ENCODE measurements at regions not wholly inside any gene's neighbourhood (a gene's known extent, or its start where the extent isn't known, plus 50 kb on each side); places are given as distances from the start of the nearest gene placed in this dataset.
"Not testable (repeated sequence)": the region's sequence is repeated elsewhere in the genome, so short reads cannot be mapped to it uniquely, and the experiment has no call there.

DNA sequence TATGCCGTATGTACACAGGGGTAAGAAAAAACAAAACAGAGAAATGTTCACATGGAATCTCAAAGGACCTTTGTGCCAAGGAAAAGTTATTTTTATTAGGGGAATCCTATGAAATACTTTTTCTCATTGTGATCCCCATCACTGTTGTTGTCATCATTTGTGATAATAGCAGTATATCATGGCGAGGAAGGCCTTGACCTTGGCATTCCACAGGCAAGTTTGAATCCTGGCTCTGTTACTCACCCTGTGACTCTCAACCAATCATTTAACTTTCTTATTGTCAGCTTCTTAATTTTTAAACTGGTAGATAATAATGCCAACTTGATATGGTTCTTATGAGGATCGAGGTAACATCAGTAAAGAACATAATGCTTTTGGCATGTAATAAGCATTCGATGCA, 142.2 kb upstream of the DDHD1 start:
- H3K4me1 Mint-ChIP-seq: no peaks in the 10 kb centered on the region
- no peak overlapping the region for H3K4me3 Mint-ChIP-seq
- H3K27ac Mint-ChIP-seq: no peak overlapping the region
- no peaks in the 10 kb centered on the region for H3K27me3 Mint-ChIP-seq
- DNase-seq: no peak
- intact Hi-C loops (cut with micrococcal nuclease): loop anchor here (5.0 kb wide), 1 partner anchor 1052 kb away; no protein-coding TSS in a partner anchor
- H3K36me3 Mint-ChIP-seq (ENCODE audit: low read depth): no peaks in the 10 kb centered on the region
- H3K9me3 Mint-ChIP-seq: no peaks in the 10 kb centered on the region

DNA sequence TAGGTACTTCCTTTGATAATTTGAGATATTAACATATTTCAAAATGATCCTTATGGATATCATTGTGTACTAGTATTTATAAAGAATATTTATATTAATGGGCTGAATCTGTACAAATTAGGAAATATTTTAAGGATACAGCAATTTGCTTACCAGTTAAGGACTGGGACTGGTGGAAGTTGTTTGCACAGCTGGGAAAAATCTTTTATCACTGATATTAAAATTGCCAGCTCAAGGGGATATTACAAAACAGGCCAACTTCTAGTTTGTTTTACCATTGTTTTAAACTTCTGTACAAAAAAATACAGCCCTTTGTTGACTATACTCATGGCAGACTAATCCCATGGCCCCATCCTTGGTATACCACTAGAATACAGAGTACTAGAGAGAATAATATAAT, 133.2 kb upstream of the DDHD1 start:
- intact Hi-C loops (cut with micrococcal nuclease): no loop called here
- H3K4me1 Mint-ChIP-seq: no peaks in the 10 kb centered on the region

DNA sequence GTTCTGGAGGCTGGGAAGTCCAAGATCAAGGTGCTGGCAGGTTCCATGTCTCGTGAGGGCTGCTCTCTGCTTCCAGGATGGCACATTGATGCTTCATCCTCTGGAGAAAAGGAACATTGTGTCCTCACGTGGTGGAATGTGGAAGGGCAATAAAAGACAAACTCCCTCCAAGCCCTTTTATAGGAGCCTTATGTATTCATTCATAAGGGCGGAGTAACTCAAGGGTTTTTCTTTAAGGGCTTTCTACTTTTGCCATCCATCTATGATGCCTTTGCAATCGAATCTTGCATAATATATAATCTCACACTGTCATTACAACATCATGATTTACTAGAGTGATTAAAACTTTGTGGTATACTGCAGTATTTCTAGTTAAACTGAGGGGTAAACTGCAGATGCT, 132.7 kb upstream of the DDHD1 start:
- DNase-seq: no peak
- Mint-ChIP-seq H3K27ac (no peak overlapping the region), H3K4me1 (no peaks in the 10 kb centered on the region), H3K9me3 (peaks cover 5% of the 10 kb centered on the region), H3K36me3 (ENCODE audit: low read depth) (no peaks in the 10 kb centered on the region), H3K4me3 (no peak overlapping the region), H3K27me3 (peaks cover 5% of the 10 kb centered on the region)
- intact Hi-C loops (cut with micrococcal nuclease): no loop called here

More for the DNA sequence above, 133.2 kb upstream of the DDHD1 start:
- Mint-ChIP-seq H3K36me3 (ENCODE audit: low read depth) (no peaks in the 10 kb centered on the region), H3K4me3 (no peak overlapping the region), H3K9me3 (peaks cover 4% of the 10 kb centered on the region), H3K27ac (no peak overlapping the region), H3K27me3 (peaks cover 5% of the 10 kb centered on the region)
- DNase-seq: no peak

DNA sequence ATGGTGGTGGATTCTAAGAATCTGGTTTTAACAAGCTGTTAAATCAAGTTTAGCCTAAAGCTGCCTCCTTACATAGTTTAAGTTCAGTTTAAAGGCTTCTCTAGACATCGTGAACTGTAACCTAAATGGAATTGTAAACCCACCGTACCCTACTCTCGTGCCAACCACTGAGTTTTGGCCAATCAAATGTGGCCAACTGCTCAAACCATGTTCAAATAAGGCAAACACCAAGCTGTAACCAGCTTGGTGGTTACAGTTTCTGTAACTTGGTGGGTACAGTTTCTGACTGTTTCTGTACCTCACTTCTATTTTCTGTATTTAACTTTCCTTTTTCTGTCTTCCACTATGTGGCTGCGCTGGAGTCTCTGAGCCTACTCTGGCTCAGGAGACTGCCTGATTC, 131.9 kb upstream of the DDHD1 start:
- Mint-ChIP-seq H3K9me3 (peaks cover 8% of the 10 kb centered on the region), H3K27me3 (peaks cover 7% of the 10 kb centered on the region), H3K4me1 (no peaks in the 10 kb centered on the region), H3K27ac (no peak overlapping the region), H3K4me3 (no peak overlapping the region), H3K36me3 (ENCODE audit: low read depth) (no peaks in the 10 kb centered on the region)
- DNase-seq: no peak
- intact Hi-C loops (cut with micrococcal nuclease): no loop called here

DNA sequence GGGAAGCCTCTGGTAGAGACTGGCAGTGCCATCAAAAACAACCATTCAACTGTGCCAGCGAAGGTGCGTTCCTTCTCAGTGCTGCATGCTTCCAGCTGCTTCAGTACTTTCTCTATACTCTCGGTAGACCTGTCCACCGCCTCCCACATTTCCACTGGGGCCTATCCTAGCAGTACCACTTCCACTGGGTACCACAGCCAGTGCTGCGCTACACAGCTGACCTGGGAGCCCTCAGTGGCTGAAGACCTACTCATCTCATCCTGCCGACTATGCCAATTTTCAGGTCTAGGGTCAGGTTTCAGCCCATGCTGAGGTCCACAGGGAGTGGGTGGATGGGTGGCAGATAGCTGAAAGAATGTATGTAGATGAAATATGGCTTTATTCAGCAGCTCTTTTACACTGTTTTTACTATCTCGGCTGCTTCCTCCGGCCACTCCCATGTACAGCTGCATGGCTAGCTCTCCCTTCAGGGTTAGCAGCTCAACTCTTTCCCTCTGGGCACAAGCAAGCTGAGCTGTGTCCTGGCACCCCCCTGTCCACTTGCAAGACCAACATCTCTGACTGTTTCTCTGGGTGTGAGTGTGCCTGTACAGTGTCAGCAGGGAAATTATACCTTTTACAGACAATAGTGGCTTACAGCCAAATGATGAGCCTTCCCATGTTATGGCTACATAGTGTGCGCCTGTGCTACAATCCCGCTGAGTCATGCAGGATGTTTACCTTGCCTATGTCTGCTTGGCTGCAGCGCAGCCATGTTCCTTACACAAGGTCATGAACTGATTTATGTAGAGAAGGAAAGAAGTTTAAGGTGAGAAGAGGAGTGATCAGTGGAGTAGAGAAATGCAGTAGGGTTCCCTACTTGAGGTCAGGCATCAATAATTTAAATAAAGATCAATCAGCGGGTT, 125.7 kb upstream of the DDHD1 start:
- intact Hi-C loops (cut with micrococcal nuclease): no loop called here

DNA sequence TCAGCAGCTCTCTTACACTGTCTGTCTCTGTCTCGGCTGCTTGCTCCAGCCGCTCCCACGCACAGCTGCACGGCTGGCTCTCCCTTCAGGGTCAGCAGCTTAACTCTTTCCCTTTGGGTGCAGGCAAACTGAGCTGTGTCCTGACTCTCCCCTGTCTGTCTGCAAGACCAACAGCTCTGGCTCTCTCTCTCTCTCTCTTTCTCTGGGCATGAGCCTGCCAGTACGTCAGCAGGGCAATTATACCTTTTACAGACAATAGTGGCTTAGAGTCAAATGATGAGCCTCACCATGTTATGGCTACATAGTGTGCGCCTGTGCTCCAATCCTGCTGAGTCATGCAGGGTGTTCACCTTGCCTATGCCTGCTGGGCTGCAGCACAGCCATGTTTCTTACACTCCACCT, 120.5 kb upstream of the DDHD1 start:
- DNase-seq: no peak
- Mint-ChIP-seq H3K9me3 (no peaks in the 10 kb centered on the region), H3K36me3 (ENCODE audit: low read depth) (no peaks in the 10 kb centered on the region), H3K4me3 (no peak overlapping the region), H3K4me1 (no peaks in the 10 kb centered on the region), H3K27ac (no peak overlapping the region), H3K27me3 (peaks cover 2% of the 10 kb centered on the region)
- intact Hi-C loops (cut with micrococcal nuclease): no loop called here

More for the DNA sequence above, 125.7 kb upstream of the DDHD1 start:
- no peak overlapping the region for H3K4me3 Mint-ChIP-seq
- H3K36me3 Mint-ChIP-seq (ENCODE audit: low read depth): no peaks in the 10 kb centered on the region
- DNase-seq: no peak
- H3K4me1 Mint-ChIP-seq: no peaks in the 10 kb centered on the region
- H3K9me3 Mint-ChIP-seq: peaks cover 15% of the 10 kb centered on the region
- peaks cover 3% of the 10 kb centered on the region for H3K27me3 Mint-ChIP-seq
- no peak overlapping the region for H3K27ac Mint-ChIP-seq

DNA sequence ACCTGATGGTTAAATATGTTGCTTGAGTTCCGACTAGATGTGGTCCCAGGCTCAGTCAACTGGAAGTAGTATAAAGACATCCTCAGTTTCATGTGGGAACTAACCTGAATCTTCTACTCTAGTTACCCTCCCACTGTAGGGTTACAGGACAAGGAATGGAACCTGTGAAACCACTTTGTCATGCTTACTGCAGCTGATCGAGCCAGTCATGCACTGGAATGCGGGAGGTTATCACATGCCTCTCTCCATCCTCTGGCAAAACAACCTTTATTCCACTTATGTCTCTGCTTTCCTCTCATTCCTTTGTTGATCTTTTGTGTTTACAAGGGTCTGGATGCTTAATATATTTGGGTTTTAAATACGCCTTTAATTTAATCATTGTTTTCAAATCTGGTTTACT, 111.9 kb upstream of the DDHD1 start:
- Mint-ChIP-seq H3K4me3 (no peak overlapping the region), H3K27ac (no peak overlapping the region), H3K9me3 (peaks cover 26% of the 10 kb centered on the region), H3K27me3 (peaks cover 8% of the 10 kb centered on the region), H3K4me1 (no peaks in the 10 kb centered on the region), H3K36me3 (ENCODE audit: low read depth) (no peaks in the 10 kb centered on the region)
- intact Hi-C loops (cut with micrococcal nuclease): no loop called here
- no peak for DNase-seq

DNA sequence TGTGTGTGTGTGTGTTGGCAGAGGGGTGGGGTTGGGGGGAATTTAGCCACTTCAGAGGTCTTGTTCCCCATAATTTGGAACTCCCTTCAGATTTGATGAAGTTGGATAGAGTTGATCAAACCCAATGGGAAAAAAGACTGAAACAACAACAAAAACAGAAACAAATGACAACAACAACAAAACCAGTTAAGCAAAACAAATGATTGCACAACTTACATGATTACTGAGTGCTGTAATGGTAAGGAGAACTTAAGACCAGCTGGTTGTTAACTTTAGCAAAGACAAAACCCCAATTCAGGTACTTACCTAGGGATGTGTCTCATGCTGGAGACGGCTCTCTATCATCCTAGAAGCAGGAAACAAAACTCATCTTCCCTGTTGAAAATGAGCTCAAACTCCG, 107.8 kb upstream of the DDHD1 start:
- Mint-ChIP-seq H3K9me3 (peaks cover 25% of the 10 kb centered on the region), H3K4me1 (no peaks in the 10 kb centered on the region), H3K4me3 (no peak overlapping the region), H3K27me3 (peaks cover 7% of the 10 kb centered on the region), H3K27ac (no peak overlapping the region), H3K36me3 (ENCODE audit: low read depth) (no peaks in the 10 kb centered on the region)
- intact Hi-C loops (cut with micrococcal nuclease): no loop called here
- no peak for DNase-seq

DNA sequence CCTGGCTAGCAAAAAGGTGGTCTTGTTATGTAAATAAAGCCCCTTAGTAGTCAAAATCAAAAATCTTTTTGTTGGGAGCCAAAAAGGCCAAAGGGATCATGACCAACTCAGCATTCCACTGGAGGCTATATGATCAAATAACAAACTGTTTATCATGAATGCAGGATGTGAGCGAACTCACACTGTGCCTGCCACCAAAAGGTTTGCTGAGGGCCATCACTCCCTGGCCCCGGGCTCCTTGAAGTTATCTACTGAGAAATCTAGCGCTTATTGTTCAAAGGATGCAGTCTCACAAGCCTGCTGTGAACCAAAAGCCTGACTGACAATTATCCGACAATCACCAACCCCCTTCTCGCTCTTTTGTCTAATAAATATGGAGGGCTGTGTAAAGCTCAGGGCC, 107.2 kb upstream of the DDHD1 start:
- H3K27ac Mint-ChIP-seq: no peak overlapping the region
- peaks cover 22% of the 10 kb centered on the region for H3K9me3 Mint-ChIP-seq
- H3K36me3 Mint-ChIP-seq (ENCODE audit: low read depth): no peaks in the 10 kb centered on the region
- intact Hi-C loops (cut with micrococcal nuclease): no loop called here
- H3K27me3 Mint-ChIP-seq: peaks cover 7% of the 10 kb centered on the region
- DNase-seq: no peak
- H3K4me3 Mint-ChIP-seq: no peak overlapping the region
- H3K4me1 Mint-ChIP-seq: no peaks in the 10 kb centered on the region

DNA sequence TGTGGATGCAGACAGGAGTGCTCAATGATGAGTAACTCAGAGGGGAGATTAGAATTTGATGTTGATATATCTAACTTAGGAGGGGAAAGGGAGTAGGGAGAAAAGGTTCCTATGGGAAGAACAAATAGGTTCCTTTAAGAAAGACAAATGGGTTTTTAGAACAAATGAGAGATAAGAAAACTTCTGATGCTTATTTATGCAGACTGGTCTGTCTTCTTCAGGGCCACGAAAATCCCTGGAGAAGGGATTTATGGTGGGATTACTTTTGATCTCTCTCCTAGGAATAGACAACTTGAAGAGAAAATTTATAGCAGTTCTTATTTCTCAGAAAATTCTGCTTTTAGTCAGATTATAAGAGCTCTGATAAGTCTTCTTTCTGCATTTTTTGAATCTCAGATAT, 99.0 kb upstream of the DDHD1 start:
- Mint-ChIP-seq H3K9me3 (peaks cover 9% of the 10 kb centered on the region), H3K27ac (no peak overlapping the region), H3K27me3 (peaks cover 4% of the 10 kb centered on the region), H3K4me1 (no peaks in the 10 kb centered on the region), H3K36me3 (ENCODE audit: low read depth) (no peaks in the 10 kb centered on the region), H3K4me3 (no peak overlapping the region)
- no peak for DNase-seq
- intact Hi-C loops (cut with micrococcal nuclease): no loop called here

DNA sequence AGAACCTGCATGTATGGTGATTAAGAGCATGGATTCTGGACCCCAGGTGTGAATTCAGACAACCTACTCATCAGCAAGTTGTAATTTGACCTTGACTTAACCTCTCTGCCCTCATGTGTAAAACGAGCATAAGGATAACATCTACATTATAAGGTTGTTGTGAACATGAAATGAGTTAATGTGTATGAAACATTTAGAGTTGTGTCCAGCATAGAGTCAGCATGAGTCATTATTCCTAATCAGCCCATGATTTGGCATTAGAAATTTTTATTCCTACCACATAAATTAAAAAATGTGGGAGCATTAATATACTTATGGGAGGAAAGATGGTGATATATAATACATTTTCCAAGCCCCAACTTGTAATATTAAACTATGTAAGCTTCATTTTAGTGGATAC, 95.9 kb upstream of the DDHD1 start:
- H3K27ac Mint-ChIP-seq: no peak overlapping the region
- peaks cover 4% of the 10 kb centered on the region for H3K27me3 Mint-ChIP-seq
- intact Hi-C loops (cut with micrococcal nuclease): no loop called here
- H3K36me3 Mint-ChIP-seq (ENCODE audit: low read depth): no peaks in the 10 kb centered on the region
- peaks cover 5% of the 10 kb centered on the region for H3K9me3 Mint-ChIP-seq
- H3K4me1 Mint-ChIP-seq: no peaks in the 10 kb centered on the region
- no peak for DNase-seq
- no peak overlapping the region for H3K4me3 Mint-ChIP-seq

DNA sequence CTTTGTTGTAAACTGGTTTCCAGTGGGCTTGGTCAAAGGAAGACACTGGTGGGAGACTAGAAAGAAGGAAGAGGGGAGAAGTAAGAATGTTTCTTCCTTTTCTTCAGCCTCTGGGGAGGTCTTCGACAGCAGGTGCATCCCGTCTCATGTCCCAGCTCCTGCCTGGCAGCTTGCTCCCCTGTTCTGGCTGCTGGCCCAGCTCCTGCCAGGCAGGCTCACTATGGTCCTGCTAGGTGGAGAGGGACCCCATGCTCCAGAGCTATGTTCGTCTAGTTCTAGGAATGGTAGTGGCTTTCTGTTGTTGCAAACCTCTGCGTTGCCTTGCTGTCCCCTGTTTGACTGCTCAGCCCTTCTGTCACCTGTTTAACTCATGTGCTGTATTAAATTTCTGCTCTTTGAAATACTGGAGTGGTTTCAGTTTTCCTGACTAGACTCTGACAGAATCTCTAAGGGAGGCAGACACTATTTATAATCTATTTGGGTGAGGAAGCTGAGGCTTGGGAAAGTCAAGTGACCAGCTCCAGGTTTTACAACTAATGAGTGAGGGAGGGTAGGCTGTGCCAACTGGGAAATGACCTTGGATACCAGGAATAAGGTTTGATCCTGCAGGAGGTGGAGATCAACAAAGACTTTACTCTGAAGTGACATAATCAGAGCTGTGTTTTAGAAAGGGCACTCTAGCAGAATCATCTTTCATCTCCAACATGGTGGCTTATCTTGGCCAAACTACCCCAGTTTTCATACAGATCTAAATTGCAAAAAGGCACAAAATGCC, 94.7 kb upstream of the DDHD1 start:
- H3K4me3 Mint-ChIP-seq: no peak overlapping the region
- H3K27ac Mint-ChIP-seq: no peak overlapping the region
- peaks cover 4% of the 10 kb centered on the region for H3K27me3 Mint-ChIP-seq
- H3K4me1 Mint-ChIP-seq: no peaks in the 10 kb centered on the region
- H3K9me3 Mint-ChIP-seq: peaks cover 1% of the 10 kb centered on the region
- intact Hi-C loops (cut with micrococcal nuclease): no loop called here
- no peak for DNase-seq
- H3K36me3 Mint-ChIP-seq (ENCODE audit: low read depth): no peaks in the 10 kb centered on the region

DNA sequence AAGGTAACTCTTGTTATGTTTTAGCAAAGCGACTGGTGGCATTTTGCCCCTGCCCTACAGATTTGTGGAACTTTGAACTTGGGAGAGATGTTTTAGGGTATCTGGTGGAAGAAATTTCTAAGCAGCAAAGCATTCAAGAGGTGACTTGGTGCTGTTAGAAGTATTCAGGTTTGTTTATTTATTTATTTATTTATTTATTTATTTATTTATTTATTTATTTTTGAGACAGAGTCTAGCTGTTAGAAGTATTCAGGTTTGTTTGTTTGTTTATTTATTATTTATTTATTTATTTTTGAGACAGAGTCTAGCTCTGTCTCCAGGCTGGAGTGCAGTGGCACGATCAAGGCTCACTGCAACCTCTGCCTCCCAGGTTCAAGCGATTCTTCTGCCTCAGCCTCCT, 89.8 kb upstream of the DDHD1 start:
- H3K36me3 Mint-ChIP-seq (ENCODE audit: low read depth); intact Hi-C loops (cut with micrococcal nuclease); H3K27ac Mint-ChIP-seq; H3K9me3 Mint-ChIP-seq; H3K4me1 Mint-ChIP-seq; H3K4me3 Mint-ChIP-seq; H3K27me3 Mint-ChIP-seq; DNase-seq: not testable (repeated sequence)

DNA sequence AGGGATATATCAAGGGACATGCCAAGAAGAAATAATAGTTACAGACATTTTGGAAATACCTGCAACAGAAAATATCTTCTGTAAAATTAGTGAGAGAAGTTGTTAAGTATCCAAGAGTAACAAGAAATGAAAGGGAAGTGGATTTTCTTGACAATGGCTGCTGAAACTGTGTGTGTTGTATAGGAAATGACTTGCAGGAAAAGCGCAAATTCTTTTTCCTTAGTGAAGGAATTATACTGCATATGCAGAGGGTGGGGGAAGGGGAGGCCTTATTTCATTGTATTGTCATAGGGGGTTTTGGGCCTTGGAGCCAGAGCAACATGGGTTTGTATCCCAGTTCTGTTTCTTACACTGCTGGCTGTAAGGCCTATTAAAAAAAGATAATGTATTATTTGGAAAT, 84.4 kb upstream of the DDHD1 start:
- Mint-ChIP-seq H3K4me1 (peaks cover 3% of the 10 kb centered on the region), H3K36me3 (ENCODE audit: low read depth) (no peaks in the 10 kb centered on the region), H3K9me3 (peaks cover 6% of the 10 kb centered on the region), H3K27ac (no peak overlapping the region), H3K4me3 (no peak overlapping the region), H3K27me3 (no peaks in the 10 kb centered on the region)
- intact Hi-C loops (cut with micrococcal nuclease): no loop called here
- DNase-seq: no peak
